ENCODE measurements at regions not wholly inside any gene's neighbourhood (a gene's known extent, or its start where the extent isn't known, plus 50 kb on each side); places are given as distances from the start of the nearest gene placed in this dataset.
"Not testable (repeated sequence)": the region's sequence is repeated elsewhere in the genome, so short reads cannot be mapped to it uniquely, and the experiment has no call there.

DNA sequence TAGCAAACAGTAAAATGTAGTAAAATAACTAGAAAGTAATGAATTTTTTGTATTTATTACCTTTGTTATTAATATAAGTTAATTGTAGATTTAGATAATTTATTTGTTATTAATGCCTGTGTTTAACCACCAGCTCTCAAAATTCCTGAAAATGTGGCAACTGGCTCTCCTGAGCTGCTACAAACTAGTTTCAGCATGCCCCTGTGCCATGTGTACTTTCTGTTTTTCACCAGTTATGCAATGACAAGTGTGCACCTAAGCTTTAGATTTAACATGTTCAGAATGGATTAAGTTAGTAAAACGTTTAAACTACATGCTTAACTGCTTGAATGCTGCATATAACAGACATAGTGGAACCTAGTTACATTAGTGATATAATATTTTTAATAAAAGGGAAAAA, 88.1 kb downstream of the POSTN start:
- DNase-seq (ENCODE audit: low read depth): no peak

DNA sequence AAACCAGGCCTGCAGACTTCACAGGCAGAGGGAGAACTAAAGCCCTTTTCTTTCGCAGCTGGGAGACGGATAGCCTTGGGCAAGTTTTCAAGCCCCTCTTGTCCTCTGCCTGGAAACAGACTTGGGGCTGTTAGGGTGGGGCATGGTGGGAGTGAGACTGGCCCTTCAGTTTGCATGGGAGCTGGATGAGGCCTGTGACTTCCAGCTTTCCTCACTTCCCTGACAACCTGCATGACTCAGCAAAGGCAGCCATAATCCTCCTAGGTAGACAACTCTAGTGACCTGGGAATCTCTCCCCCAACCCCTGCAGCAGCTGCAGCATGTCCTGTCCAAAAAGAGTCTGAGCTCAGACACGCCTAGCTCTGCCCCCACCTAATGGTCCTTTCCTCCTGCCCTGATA, 93.0 kb downstream of the POSTN start:
- DNase-seq (ENCODE audit: low read depth): no peak

DNA sequence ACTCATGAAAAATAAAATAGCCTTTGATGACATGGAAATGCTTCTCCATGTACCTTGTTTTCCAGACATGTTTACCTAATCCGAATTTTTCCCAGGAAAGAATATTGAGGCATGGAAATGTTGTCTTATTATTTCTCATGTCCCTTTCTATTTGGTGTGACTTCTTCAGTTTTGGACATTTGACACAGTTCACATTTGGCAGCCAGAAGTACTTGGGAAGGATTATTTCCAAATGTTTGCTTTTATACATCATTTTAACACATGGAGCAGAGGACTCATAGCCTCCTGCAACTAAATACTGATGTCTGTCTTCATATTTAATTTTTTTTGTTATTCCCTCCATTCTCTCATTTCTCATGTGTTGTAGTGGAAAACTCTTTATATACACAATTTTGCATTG, 94.3 kb downstream of the POSTN start:
- no peak for DNase-seq (ENCODE audit: low read depth)

DNA sequence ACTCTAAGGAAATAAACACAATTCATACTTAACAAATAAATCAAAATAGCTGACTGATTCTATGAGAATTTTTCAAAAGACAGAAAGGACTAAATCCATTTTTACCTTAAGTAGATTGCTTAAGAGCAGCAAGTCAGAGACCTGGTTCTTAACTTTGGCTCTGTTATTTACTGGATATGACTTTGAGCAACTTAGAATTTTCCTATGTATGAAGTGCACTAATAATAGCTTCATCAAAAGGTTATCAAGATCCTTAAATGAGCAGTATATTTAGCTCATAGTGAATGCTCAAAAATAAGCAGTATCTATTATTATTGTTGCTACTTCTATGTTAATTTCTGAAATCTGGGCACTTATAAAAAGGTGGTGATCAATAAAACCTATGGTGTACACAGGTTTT, 95.3 kb downstream of the POSTN start:
- no peak for DNase-seq (ENCODE audit: low read depth)

DNA sequence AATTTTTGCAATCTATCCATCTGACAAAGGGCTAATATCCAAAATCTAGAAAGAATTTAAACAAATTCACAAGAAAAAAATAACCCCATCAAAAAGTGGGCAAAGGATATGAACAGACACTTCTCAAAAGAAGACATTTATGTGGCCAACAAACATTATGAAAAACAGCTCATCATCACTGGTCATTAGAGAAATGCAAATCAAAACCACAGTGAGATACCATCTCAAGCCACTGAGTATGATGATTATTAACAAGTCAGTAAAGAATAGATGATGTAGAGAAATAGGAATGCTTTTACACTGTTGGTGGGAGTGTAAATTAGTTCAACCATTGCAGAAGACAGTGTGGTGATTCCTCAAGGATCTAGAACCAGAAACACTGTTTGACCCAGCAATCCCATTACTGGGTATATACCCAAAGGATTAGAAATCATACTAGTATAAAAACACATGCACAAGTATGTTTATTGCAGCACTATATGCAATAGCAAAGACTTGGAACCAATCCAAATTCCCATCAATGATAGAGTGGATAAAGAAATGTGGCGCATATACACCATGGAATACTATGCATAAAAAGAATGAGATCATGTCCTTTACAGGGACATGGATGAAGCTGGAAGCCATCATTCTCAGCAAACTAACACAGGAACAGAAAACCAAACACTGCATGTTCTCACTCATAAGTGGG, 96.1 kb downstream of the POSTN start:
- DNase-seq (ENCODE audit: low read depth): not testable (repeated sequence)

DNA sequence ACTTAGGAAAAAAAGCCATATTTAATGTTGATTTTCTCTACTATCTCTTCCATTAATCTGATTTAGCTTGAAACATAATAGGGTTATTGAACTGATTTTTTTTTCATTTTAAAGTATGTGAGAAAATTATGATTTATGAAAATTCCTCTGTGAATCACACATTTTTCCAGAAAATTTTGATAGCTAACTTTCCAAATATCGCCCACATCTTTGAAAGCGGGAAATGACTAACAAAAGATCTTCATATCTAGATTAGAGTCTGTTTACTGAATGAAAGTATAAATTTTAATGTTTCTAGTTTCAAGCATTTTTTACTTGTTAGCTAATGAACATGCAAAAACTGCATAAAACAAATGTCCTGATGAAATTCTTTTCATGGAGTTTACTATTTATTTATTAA, 97.4 kb downstream of the POSTN start:
- DNase-seq (ENCODE audit: low read depth): no peak

DNA sequence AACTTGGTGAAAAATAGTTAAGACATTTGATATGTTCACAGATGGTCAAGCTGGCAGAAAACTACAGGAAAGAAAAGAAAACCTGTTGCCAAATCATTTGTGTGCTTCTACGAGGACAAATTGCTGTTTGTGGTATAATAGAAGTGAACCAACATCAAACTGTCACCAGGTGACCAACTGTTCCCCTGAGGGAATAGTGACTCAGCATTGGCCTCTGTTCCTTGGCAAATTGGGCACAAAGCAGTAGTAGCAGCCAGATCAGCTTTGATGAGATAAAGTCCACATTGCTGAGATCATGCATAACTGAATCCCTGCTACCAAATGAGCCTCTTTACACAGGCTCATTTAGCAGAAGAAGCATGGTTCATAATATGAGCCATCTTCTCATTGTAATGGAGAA, 103.5 kb downstream of the POSTN start:
- no peak for DNase-seq (ENCODE audit: low read depth)

DNA sequence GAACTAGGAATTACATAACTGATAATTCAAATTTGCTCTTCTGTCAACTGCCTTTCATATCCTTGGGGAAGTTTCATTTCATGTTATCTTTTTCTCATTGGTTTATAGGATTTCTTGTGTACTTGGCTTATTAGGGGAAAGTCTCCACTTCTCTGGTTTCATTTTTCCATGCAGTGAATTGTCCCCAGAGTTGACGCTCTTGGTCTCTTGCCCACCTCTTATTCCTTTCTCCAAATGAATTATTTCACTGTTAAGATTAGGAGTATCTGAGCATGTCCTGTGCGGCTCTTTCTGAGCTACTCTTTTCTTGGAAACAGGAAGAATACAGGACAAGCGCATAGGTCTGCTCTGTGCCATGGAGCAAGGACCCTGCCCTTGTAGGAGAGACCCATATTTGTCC, 104.8 kb downstream of the POSTN start:
- DNase-seq (ENCODE audit: low read depth): no peak

DNA sequence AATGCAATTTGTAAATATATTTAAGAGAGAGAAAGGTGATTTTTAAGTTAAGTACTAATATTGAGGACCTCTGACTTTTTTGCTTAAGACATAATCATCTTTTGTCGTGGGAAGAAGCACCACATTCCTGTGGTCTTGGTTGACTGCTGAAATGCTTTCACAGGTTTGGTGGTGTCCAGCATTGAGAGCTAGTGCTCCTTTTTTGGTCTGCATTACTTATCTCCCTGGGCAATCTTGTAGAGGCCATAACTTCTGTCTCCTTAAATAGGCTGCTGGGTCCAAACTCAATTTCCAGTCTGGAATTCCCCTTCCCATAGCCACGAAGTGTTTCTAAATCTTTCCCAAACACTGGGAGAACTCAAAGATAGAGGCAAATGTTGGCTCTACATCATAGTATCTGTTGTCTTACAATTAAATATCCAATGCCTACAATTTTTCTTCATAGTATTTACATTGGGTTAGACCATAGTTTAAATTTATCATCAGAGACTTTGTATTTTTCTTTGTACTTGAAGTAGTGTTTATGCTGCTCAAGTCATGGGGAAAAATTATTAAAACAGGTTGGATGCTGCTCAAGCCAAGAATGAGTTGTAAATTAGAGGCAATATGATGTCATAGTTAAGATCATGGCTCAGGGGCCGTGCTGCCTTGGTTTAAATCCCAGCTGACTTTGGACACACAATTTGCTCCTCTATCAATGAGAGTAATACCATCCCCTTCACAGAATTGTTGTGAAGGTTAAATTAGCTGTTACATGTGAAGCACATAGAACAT, 105.6 kb downstream of the POSTN start:
- DNase-seq (ENCODE audit: low read depth): no peak

DNA sequence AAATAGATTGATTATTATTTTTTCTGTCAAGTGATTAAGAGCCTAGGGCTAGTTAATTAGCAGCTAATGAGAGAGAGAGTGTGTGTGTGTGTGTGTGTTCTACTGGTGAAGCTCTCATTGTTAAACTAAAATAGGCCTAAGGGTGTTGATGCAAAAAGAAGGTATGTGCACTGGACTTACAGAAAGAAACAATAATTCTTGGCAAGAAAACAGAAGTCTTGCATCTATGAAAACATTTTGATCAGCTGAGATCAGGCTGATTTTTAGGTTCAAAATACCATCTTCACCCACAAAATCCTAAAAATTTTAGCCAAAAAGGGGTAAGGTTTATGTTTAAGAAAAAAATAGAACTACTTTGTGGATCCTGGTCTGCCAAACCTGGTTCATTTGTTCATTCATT, 106.5 kb downstream of the POSTN start:
- no peak for DNase-seq (ENCODE audit: low read depth)

DNA sequence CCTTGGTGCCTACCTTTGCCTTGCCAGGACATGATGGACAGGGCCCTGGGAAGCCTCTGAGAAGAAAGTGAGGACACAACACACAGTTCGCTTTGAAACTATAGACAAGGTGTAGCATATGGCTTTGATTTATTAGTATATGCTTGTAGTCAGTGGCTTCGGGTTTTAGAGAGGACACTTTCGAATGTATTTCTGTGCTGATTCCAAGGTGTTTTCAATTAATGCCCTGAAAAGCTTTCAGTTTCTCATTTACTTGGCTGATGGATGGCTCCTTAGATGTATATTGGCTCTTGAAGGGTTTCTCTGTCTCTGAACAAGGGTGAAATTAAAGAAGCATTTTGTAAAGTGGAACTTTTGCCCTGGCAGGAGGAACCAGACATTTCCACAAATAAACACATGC, 106.9 kb downstream of the POSTN start:
- DNase-seq (ENCODE audit: low read depth): no peak

DNA sequence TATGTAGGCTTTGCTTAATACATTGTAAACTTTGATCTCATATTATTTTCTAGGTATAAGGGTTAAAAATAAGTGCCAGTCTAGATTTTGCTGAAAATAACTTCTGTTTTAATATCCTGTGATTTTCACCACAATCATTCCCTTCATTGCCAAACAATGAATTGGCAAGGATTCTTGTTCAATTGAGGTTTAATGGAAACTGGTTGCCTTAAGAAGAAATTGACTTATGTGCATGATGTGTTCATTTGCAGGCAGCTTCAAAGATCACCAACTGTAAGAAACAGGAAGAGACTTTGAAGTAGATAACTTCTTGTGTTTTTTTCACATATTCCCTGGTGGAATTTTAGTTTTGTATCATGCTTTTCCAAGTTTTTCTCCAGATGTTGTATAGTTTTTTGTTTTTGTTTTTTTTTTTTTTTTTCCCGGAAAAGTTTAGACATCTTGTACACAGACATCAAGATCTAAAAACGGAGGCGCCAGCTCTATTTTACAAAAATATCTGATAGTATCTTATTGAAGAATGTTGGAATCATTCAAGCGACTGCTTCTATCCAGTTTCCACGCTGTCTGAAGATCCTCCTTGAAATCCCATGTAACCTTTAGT, 108.3 kb downstream of the POSTN start:
- no peak for DNase-seq (ENCODE audit: low read depth)

DNA sequence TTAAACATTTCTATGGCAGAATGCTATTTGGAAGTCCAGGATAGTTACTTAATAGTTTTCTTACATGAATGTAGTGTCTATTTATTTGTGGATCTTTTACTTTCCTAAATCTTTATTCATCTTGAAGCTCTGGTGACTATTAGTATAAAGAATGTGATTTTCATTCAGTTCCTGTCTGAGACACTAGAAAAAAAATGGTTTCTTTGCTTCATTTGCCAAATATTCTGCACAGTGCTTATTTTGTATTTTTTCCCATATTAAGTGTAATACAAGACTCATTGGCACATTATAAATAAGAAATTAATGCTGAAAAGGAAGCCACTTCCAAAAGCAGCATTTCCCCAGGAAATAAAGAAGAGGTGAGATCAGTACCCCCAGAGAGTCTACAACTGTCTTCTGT, 109.8 kb downstream of the POSTN start:
- DNase-seq (ENCODE audit: low read depth): no peak

DNA sequence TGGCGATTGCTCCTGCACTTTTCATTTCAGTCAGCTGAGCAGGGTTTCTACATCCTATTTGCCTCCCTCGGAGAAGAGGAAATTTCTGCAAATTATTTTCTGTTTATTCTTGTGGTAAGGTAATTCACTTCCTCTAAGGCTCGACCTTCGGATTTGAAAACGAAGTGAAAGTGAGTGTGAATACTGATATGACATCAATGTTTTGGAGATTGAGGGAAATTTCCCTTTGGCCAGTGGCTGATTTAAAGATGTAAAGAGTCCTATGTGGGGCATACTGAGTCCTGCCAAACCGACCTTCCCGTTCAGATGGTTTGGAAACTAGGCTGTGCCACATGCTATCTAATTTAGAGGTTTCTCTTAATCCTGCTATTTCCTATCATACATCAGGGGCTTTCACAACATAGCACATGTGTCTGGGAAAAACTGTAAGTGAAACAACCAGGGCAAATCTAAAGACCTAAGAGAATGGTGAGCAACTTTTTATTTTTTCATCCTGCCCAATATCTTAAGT, 112.3 kb downstream of the POSTN start:
- DNase-seq (ENCODE audit: low read depth): no peak

DNA sequence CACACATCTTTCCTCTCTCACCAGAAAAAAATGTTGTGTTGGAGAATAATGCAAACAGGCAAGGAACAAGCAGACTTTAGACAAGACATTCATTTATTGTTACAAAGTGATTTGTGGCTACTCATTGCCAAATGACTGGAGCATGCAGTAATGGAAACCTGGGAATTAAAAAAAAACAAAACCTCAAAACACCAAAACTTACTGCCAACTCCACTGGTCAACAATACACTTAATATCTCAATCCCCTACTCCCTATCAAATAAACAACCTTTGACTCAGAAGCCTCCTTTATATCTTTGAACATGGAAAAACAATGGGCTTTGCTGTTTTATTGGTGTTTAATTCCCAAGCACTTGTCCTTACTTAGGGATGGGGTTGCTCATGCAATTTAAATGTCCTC, 112.8 kb downstream of the POSTN start:
- DNase-seq (ENCODE audit: low read depth): peak; percentile 71

DNA sequence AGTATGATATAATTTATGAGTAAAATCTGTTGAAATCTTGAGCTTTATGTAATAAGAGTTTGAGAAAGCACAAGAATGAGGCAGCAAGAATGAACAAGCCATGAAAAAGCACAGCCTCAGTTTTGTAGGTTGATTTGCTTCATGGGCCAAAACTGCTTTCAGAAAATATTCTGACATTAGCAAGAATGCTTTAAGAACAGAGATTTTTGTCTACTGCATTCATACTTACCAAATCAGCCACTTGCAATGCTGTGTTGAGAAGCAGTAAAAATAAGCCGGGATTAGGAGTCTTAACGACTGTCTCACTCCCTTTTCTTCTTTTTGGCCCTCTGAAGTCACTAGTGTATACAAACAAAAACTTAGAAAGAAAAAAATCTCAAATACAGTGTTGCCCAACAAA, 114.5 kb downstream of the POSTN start:
- DNase-seq (ENCODE audit: low read depth): no peak

DNA sequence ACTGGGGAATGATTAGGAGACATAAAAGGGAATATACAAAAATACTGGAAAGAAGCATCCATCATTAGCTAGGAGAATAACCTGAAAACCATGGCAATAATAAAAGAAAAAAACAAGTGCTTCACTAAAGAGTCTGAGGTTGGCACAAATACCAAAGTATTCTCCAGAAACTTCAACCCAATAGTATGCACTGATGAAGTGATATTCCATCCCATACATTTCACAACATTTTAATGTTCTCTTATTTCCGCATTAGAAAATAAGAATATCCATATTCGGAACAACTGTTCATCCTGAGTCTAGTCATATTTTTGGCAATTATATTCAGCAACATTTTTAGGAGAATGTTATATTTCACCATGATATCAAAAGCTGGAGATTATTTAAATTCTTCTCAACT, 116.2 kb downstream of the POSTN start:
- DNase-seq (ENCODE audit: low read depth): no peak

DNA sequence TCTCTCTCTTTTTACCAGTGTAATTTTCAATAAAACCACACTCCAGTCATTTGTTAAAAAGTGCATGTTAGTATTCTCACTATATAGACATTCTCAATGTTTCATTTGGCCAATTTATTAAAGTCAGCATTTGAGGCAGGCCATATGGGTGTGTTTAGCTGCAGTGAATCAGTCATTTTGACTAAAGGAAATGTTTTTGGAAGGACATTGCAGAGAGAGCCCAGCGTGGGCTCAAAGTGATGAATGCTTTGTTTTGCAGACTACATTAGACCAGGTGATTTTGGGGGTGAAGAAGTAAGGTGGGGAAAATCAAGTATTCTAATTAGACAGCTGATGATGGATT, 116.7 kb downstream of the POSTN start:
- DNase-seq (ENCODE audit: low read depth): no peak

DNA sequence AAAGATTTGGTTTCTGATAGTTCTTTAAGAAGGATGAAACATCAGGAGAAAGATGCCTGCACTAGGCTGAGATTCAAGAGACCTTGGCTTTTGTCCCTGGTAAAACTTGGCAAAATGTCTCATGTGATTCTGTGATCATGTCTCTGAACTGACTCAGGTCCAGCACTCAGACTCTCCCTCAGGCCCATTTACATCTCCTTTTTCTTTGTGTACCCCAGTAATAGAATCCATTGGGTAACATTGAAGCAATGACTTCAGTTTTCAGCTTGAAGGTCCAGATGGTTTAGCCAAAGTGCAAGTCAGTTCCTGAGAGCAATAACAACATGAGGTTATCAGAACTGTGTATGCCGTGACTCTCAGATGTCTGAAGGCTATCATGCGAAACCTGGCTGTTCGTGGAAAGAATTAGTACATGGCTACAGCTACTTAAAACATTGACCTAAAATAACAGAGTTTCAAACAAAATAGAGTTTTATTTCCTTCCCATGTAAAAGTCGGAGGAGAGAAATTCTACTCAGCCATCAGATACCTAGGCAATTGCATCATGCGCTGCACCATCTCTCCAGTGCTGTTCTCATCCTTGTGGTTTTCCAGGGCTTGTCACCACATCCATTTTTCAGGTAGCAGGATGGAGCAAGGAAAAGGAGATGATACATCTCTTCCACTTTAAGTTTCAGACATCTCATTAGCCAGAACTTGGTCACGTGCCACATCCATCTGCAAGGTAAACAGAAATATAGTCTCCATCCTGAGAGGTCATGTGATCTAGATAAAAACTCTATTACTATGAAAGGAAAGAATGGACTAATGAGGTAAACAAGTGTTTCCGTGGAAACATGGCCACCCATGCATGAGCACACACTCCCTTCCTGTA, 117.3 kb downstream of the POSTN start:
- peak; percentile 67 for DNase-seq (ENCODE audit: low read depth)

DNA sequence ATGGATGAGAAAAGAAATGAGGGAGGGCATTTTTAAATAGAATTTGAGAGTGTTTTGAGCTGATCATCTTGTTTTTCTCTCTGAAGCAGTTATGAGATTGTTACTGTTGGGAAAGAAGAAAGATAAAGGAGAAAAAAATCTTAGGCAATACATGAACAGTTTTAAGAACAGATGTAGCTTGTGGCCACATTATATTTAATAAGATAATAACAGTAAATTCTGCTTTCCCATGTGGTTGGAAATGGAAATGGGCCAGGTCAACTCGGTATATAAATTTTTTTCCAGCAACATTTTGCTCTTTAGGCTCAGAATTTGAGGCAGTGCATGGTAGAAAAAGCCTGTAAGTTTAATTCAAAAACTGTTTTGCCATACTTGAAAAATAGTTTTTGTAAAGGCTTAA, 118.7 kb downstream of the POSTN start:
- no peak for DNase-seq (ENCODE audit: low read depth)

DNA sequence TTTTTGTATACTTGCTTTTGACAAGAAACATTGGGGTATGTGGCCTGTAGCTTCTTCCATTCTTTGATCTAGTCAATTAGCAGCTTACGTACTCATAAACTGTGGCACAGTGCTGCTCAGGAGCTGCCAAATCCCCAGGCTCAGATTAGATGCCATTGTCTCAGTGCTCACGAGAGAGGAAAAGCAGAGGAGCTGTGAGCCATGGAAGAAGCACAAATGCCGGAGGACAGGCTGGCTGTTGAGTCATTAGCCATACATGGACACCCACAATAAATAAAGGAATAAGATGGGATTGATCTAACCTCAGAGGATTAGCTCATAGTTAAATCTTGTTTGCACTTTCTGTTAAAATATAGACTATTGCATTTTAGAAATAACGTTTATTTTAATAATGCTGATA, 121.7 kb downstream of the POSTN start:
- DNase-seq (ENCODE audit: low read depth): no peak

DNA sequence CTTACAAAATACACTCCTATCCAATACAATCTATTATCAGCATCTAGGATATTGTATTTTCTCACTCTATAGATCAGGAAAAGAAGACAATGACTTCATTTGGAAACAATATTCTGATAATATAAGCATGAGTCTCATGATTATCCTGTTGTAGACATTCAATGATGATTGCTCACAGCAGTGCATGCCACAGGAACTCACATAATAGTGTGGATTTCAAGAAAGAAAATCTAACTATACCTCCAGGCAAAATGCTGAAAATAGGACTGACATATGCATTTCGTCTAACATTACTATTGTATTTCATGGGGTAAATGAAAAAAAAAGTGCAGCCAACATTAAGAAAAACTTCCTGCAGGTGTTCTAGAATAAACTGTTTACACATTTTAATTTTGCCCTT, 122.6 kb downstream of the POSTN start:
- DNase-seq (ENCODE audit: low read depth): no peak

Measured in forelimb muscle (tissue), 1 donor.